IPS-11a (cell line): ENCODE measurements at regions not wholly inside any gene's neighbourhood (a gene's known extent, or its start where the extent isn't known, plus 50 kb on each side); places are given as distances from the start of the nearest gene placed in this dataset.

Experiments used
- H3K4me3 ChIP-seq: one replicate; pipeline ENCODE4 v1.5.1; 2013; ENCODE audit warnings: low read depth, low read length, control low read depth

DNA sequence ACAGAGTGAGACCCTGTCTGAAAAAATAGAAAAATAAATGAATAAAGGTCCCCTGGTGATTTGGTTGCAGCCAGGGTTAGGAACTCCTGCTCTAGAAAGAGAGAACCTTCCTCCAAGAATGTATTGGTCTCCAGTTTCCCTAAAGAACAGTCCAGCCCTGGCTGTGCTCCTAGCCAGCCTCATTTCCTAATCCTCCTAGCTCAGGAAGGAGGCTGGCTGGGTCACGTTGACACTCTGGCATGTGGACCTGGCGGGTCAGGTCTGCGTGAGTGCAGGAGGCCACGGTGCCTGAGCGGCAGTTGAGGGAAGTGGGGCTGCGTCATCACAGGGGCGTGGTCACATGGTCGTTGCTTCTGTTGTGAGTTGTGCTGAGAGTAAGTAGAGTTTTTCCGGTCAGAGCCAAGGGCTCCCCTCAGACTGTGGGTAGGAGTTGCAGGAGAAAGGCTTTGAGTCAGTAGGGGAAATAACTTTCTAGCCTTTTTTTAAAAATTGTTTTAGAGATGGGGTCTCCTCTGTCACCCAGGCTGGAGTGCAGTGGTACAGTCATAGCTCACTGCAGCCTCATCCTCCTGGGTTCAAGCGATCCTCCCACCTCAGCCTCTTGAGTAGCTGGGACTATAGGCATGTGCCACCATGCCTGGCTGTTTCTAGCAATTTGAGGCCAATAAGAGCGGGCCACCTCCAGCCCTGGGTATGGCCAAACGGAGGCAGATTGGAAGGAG, 194.0 kb upstream of the CIBAR2 start:
- no peak overlapping the region for H3K4me3 ChIP-seq

DNA sequence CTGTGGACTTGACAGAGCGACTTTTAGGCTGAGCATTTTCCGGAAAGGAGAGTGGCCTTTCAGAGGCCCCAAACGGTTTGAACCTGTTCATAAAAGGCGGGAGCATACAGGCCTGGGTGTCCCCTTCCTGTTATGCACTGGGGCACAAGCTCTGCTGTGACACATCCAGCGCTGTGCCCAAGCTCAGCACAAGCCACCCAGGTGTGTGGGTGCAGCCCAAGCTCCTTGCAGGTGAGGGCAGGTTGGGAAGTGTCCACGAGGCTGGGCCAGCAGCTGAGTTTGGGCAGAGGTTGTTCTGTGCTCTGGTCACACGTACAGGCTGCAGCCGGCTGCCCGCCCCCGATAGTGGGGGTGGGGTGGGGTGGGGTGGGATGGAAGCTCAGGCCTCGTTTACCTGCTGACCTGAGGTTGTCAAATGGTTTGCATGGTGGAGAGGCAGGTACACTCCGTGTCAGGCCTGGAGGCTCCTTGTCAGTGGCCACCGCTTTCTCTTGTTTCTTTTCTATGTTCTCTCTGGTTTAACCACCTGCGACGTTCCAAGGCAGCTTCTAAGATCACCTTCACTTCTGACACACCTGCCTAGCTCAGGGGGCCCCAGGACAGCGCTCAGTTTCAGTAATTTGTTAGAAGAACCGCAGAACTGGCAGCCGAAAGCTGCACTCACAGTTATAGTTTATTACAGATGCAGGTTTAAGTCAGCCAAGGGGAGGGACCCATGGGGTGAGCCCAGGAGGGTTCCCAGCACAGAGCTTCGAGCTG, 194.7 kb upstream of the CIBAR2 start:
- H3K4me3 ChIP-seq: no peak overlapping the region

DNA sequence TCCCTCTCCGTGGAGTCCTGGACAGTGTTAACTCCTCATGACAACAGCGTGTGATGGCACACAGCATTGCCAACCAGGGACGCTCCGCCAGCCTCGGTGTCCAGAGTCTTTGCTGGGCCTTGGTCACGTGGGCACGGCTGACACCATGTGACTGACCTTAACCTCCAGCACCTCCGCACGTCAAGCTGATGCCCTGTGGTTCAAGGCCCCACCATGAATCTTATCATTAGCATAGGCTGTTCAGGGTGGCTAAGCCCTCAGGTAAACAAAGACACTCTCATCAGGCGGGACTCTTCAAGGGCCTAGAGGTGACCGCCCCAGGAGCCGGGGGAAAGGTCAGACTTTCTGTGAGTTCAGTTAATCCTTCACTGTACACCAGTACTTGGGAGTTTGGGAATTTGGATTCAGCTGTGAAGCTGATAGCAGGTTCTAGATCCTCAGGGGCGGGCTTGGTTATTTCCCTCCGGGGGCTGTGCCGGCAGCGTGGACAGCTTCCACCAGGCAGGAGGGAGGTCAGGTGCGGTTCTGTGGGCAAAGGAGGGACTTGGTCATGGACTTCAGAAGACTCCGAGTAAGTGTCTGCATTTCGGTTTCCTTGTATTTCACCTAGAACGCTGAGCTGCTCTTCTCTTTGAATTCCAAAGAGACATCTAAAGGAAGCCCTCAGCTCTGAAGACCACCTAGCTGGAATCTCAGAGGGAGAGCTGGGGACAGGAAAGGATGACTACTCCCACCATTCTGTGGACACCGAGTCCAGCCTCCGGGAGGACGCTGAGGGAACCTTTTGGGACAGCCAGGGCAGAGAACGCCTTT, 195.5 kb upstream of the CIBAR2 start:
- H3K4me3 ChIP-seq: no peak overlapping the region

DNA sequence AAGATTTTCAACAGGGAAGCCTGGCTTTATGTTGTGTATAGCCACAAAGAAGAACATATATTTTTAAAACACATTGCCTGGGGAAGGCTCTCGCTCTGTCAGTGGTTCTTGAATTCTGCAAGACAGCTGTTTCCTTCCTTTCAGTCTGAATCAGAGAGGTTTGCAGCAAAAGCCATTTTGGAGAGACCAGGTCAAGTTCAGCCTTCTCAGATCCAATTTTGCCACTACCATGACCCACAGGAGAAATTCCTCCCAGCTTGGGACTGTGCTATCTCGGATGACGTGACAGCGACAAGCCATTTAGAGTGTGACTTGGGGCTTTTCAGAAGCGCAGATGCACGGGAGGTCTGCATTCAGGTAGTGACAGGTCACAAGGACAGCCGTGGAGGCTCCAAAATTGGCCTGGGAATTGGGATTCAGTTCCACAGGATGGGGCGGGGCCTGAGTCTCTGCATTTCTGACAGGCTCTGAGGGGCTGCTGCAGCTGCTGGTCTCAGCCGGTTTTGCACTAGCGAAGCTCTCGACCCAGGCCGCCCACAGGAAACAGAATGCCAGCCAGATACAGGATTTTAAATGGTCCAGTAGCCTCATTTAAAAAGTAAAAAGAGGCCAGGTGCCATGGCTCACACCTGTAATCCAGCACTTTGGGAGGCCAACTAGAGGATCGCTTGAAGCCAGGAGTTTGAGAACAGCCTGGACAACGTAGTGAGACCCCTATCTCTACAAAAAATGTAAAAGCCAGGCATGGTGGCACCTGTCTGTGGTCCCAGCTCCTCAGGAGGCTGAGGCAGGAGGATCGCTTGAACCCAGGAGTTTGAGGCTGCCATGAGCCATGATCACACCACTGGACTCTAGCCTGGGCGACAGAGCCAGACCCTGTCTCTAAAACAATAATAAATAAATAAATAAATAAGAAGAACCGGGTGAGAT, 196.6 kb upstream of the CIBAR2 start:
- H3K4me3 ChIP-seq: no peak overlapping the region

DNA sequence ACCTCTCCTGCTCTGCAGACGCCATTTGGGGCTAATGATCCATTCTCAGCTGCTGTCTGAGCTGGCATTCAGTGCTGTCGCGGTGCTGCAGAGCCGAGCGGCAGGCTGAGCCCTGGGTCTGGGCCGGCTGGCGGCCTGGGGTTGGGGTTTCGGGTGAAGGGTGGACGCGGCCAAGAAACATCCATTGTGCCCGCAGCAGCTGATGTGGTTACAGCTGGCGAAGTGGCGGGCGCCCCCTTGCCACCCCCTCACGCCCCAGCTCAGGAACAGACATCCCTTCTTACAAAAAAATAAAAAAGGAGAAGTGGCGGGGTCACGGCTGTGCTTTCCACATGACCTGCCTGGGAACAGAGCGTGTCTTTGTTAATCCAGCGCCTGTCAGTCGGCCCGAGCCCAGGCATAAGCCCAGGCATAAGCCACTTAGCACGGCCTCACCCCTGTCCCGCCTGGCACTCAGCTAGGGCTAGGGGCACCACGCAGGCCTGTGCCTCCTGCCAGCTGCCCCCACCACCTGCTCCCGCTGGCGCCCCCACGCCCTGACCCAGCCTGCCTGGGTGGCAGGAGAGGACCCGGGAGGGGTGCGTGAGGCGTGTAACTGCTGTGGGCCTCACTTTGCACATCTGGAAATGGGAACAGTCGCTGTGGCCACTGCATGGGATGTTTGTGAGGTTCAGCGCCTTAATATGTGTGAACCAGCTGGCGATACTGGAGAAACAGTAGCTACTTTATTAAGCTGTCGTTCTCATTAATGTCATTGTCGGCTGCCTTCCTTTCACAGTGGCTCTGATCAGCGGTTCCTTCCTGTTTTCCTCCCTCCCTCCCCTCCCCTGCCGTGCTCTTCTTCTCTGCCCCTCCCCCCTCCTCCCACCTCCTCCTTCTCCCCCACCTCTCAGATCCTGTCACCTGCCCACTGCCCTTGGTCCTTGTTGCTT, 197.7 kb upstream of the CIBAR2 start:
- H3K4me3 ChIP-seq: no peak overlapping the region

DNA sequence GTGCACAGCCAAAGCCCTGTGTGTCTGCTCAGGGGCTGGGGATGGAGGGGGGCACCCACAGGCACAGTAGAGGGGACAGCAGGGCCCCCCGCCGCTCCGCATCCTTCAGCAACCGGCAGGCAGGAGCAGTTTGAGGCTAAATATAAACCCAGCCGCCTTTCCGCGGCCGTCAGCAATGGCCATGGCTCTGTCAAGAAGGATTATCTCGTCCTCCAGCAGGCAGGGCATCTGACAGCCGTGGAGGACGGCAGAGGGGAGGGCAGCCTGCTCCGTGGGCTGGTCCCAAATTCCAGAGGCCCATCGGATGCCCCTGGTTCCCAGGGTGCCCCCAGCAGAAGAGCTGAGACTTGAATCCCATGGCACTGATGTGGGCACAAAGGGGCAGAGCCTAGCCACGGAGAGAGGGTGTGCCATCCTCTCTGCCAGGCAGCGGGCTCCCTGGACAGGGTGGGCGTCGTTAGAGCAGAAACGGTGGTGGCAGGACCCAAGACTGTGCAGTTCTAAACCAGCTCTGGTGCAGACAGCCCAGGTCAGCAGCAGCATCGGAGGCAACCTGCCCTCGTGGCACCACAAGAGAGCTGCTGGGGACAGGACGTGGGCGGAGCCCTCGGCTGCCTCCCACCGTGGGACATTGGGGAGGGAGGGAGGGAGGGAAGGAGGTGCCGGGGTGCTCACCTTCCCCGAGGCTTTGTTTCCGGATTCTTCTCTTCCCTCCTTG, 198.8 kb upstream of the CIBAR2 start:
- no peak overlapping the region for H3K4me3 ChIP-seq

DNA sequence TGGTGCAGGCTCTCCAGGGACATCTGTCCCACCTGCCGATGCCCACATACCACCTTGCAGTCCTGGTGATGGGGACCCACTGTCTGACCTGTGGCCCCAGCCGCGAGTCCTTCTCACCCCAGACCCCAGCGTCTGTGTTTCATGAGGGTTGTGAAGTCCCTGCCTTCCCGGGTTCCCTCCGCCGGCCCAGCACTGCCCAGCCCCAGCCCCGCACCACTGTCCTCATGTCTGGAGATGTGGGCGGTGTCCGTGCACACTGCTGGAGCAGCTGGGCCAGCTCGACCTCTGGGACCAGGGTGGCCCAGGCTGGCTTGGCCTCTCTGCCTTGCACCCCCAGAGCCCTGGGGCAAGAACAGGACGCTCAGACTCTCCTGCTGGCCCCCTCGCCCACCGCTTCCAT, 199.5 kb upstream of the CIBAR2 start:
- H3K4me3 ChIP-seq: no peak overlapping the region

DNA sequence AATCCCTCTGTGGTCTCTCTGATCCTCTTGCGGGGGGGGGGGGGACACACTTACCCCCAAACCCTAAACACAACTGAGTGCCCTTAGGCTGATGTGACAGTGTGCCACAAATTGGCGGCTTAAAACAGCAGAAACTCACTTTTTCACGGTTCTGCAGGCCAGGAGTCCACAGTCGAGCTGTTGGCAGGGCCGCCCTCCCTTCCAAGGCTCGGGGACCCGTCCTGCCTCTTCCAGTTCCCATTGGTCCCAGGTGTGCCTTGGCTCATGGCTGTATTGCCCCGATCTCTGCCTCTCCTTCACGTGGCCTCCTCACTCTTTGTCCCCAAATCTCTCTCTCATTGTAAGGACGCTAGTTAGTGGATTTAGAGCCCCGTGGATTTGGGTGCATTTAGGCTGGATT, 199.9 kb upstream of the CIBAR2 start:
- H3K4me3 ChIP-seq: no peak overlapping the region

DNA sequence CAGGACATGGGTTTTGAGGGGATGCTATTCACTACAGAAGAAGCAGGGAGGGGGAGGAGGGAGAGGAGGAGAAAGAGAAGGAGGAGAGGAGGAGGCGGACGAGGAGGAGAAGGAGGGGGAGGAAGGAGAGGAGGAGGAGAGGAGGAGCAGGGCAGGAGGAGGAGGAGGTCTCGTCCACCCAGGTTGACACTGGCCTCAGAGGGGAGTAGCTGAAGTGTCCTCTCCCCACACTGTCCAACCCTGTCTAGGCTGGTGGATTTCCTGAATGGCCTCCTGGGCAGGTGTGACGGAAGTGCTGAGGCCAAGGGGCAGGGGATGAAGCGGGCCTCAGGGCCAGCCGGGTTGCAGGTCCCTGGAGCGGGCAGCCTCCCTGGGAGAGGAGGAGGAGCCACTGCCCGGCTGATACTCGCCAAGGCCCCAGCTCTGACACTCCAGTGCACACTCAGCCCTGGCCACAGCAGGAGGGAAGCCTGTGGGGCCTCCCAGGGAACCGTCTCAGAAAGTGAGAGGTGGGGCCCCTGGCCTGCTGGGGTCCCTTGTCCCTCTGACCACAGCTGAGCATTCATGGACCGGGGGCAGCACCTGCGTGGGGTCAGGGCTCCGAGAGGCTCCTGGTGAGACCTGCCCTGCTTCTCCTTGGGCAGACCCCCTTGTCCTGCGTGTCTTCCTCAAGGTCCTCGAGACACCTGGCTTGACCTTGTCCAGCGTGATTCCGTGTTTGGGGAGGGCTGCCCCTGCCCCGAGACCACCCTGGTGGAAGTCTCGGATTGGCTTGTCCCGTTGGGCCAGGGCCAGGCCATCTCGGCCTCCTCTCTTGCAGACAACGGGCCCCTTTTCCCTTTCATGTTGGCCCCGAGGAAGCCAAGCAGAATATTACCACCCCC, 200.6 kb upstream of the CIBAR2 start:
- H3K4me3 ChIP-seq: no peak overlapping the region

DNA sequence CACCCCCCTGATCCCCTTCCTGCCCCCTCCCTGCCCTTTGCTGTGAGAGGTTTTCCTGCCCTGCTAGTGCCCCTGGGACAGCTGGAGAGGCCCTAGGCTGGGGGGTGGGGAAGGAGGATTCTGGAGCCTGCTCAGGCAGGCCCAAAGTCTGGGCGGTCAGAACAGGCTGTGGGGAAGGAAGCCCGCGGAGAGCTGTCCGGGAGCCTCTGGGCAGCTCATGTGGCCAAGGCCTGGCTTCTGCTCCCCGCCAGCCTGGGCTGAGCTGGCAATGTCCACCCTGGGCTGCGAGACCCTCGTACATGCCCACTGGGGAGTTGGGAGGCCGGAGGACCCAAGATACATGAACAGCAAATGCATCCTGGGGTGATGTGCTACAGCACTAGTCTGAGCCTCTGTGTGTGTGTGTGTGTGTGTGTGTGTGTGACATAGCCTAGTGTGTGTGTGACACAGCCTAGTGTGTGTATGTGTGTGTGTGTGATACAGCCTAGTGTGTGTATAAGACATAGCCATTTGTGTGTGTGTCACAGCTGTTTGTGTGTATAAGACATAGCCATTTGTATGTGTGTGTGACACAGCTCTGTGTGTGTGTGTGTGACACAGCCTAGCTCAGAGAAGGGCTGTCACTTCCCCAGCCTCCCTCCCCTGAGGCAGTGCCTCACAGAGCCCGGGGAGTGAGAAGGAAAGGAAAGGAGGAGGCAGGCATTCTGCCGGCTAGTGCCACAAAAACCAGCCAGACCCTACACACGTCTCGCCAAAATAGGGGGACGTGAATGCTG, 201.4 kb upstream of the CIBAR2 start:
- no peak overlapping the region for H3K4me3 ChIP-seq

DNA sequence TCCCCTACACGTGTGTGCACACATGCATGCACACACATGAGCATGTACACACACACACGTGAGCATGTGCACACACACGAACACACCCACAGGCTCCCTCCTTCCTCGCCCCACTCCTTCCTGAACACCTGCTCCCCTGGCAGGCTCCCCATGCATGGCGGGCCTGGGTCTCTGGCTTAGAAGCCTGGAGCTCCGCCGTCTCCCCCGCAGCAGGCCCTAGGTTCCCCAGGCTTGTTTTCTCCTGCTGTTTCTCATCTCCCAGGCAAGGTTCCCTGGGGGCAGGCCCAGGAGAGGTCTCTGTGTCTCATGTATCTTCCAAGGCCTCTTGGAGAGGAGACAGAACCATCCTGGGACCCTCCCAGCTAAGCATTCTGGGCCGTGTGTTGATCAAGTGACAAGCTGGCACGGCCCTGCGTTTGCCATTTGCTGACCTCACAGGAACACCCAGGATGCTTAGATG, 202.3 kb upstream of the CIBAR2 start:
- H3K4me3 ChIP-seq: no peak overlapping the region

DNA sequence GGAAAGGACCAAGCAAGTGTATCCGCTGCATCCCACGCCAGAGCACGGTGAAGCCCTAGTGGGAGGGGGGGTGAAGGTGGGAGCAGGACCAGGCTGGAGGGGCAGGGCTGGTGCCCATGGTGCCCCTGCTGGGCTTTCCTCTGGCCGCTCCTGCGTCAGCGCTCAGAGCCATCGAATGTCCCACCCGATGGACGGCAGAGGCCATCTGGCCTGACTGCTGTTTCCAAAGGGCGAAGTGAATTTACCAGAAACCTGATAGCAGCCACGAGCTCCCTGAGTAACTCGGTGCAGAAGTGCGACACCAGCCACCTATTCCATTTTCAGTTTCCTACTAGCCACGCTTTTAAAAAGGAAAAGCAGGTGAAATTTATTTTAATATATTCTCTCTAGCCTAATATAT, 203.6 kb upstream of the CIBAR2 start:
- no peak overlapping the region for H3K4me3 ChIP-seq

DNA sequence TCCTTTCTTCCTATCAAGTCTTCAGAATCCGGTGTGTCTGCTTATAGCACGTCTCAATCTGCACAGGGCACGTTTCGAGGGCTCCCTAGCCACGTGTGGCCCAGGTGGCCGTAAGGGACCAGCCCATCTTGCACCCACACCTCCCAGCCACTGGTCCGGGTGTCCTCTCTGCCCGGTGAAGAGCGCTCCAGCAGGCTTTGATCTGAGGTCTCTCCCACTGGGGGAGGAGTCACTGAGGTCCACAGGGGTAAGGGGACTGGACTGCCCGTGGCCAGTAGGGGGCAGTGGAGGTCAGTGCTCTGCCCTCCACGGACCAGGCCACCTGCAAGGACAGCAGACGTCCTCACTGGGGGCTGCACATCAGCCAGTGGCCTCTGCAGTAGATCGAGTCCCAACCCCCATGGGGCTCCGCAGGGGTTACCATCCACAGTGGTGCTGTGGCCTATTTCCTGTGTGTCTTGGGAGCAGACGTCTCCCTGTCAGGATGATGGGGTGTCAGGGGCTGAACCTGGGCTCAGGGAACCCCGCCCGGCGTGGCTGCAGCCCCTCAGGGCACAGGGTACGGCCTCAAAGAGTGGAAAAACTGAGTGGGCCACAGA, 204.1 kb upstream of the CIBAR2 start:
- no peak overlapping the region for H3K4me3 ChIP-seq

DNA sequence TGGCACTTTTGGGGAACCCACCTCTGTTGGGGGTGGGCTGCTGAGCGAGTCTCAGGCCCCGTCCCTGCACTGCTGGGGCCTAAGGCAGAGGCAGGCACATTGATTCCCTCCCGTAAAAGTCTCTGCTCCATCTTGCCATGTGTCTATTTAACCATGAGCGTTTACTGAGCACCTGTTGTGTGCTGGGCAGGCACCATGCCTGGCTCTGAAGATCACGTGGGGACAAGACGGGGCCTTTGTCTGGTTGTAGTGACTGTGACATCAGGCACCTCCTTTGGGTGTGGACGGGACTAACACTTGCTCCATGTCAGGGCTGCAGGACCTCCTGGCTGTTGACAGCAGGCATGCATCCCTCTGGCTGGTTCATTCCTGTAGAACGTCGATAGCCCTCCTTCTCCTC, 204.7 kb upstream of the CIBAR2 start:
- H3K4me3 ChIP-seq: no peak overlapping the region

DNA sequence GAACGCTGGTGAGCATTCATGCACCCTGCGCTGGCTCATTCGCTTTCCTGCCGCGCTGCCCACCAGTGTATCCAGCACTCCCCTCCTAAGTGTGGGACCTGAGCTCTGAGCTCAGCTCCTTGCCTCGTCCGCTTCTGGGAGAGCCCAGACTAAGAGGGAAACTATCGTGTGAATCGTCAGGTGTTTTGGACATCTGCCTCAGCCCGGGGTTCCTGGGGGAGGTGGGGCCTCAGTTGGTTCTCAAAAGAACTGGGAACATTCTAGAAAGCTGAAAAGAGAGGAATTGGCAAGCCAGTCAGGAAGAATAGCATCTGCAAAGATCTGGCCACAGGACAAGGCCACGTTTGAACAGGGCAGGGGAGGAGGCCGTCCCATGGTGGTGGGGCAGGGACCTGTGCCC, 205.4 kb upstream of the CIBAR2 start:
- H3K4me3 ChIP-seq: no peak overlapping the region

DNA sequence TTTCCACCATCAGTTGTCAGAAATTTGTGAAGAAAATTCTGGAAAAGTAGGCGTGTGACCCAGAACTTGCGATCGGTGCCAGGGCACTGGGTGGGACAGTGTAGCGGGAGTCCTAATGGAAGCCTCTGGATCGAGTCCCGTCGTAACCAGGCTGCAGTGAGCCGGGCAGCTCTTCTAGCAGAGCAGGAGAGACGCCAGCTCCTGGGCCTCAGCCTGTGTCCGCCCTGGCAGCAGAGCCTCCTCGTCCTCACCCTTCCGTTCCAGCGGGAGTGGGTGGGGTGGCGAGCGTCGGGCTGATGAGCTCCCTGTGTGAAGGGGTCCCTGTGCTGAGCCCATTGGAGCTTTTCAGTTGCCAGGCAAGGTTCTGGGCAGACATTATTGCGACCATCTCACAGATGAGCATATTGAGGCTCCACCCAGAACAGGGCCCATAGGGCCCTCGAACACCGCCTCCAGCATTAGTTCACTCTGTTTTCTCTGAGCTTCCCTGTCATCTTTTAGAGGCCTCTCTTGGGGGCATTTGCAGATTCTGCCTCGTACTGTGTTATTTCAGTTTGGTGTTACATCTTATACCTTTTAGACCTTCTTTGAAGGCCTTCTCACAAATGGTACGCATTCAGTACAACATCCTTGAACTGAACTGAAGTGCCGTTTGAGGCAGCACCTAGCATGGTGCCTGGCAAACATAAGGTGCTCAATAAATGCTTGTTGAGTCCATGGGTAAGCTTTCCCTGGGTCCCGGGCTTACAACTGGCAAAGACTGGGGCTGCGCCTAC, 207.1 kb upstream of the CIBAR2 start:
- no peak overlapping the region for H3K4me3 ChIP-seq
